Stimulated activated CD4-positive, alpha-beta T cell treated with anti-CD3 and anti-CD28 coated beads, Interleukin-15, amount 100 ng/mL, for 1 hour (primary cell): ENCODE measurements at regions not wholly inside any gene's neighbourhood (a gene's known extent, or its start where the extent isn't known, plus 50 kb on each side); places are given as distances from the start of the nearest gene placed in this dataset.

Experiments used
- DNase-seq, 2 donors: peaks; one replicate each; pipeline ENCODE4 v3.0.0-alpha.2; 2020; ENCODE audit warnings: low read depth in 1 of 2, low spot score in 1 of 2

- DNase-seq, result no peak
Observed at GRCh38 chr5:164561933-164562872, 1056.8 kb downstream of the MAT2B start.

- no peak for DNase-seq
Observed at GRCh38 chr5:164563370-164563769, 1058.0 kb downstream of the MAT2B start.

- DNase-seq, result no peak
Observed at GRCh38 chr5:164573397-164573796, 1068.0 kb downstream of the MAT2B start.

- no peak for DNase-seq
Observed at GRCh38 chr5:164577201-164577600, 1071.8 kb downstream of the MAT2B start.

DNA sequence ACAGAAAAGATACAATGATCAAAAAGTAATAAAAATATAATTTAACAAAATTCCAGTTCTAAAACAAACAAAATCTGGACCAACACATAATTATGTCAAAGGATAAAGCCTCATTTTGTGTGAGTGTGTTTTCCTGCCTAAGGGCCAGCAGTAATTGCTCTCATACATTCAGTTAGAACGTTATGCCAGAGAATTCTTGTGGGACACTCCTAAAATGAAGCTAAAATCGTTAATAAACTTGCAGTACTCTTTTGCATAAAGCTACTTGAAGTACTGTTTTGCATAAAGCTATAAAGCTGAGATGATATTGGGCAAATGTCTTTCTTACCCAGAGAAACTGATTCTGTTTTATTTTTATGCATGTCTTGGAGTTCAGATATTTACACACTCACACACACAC lies 1072.3 kb downstream of the MAT2B start:
- no peak for DNase-seq

GRCh38 chr5:164578401-164578800 lies 1073.0 kb downstream of the MAT2B start:
- DNase-seq, result no peak

- DNase-seq, result no peak
Observed at GRCh38 chr5:164578911-164579310, 1073.5 kb downstream of the MAT2B start.

GRCh38 chr5:164580155-164580554 lies 1074.7 kb downstream of the MAT2B start:
- DNase-seq, result no peak

DNA sequence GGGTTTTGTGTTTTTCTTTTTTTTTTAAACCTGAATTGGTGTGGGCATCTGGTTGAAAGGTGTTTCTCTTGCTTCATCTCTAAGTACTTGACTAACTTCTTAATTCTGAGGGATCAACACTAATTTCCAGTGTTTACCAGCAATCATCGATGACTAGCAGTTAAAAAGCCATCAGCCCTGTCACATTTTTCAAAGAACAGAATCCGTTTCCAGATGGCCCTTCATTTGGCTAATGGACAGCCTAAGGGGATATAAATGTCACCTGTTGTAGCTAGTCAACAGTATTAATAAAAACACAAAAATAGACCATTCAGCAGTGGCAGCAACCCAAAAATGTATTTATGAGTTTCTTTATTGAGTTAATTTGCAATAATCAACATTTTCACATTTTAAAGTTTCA lies 1076.5 kb downstream of the MAT2B start:
- no peak for DNase-seq

GRCh38 chr5:164593982-164594381 lies 1088.6 kb downstream of the MAT2B start:
- DNase-seq, result no peak

GRCh38 chr5:164597293-164597900 lies 1092.0 kb downstream of the MAT2B start:
- no peak for DNase-seq

DNA sequence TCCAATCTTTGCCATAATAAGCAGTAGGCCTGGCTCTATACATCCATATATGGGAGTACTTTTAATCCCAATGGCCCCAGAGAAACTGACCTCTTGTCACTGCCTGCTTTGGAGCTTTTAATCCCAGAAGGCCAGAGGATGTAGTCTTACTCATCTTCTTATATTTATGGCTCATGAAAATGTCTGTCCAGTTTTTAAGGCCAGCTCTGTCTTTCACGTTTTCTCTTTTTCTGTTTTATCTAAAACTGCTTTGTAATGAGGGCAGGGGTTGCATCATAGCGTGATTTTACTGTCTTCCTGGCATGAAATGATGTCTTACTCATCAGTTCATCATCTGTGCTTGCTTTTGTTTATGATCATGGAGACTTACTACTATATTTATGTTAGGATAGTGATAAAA lies 1094.9 kb downstream of the MAT2B start:
- no peak for DNase-seq

GRCh38 chr5:164600929-164601535 lies 1095.6 kb downstream of the MAT2B start:
- DNase-seq, result no peak

GRCh38 chr5:164608507-164608906 lies 1103.1 kb downstream of the MAT2B start:
- DNase-seq, result no peak

- no peak for DNase-seq
Observed at GRCh38 chr5:164610374-164610773, 1105.0 kb downstream of the MAT2B start.

- DNase-seq, result no peak
Observed at GRCh38 chr5:164614707-164615106, 1109.3 kb downstream of the MAT2B start.

DNA sequence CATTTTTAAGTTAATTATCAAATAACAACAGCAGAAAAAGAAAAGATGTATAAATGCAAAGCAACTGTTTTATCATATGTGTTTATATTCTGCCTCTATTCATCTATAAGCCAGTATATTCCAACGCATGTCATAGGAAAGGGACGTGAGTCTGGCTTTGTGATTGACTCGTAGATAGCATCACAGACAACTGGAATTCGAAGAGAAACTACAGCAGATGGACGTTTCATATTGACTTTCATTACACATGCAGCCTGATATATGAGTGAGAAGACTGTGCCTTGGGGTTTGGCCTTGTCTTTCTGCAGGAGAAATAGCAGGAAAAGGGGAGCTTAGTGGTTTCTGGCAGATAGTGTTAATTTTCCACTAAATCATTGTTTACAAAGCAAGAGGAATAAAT lies 1111.9 kb downstream of the MAT2B start:
- no peak for DNase-seq

DNA sequence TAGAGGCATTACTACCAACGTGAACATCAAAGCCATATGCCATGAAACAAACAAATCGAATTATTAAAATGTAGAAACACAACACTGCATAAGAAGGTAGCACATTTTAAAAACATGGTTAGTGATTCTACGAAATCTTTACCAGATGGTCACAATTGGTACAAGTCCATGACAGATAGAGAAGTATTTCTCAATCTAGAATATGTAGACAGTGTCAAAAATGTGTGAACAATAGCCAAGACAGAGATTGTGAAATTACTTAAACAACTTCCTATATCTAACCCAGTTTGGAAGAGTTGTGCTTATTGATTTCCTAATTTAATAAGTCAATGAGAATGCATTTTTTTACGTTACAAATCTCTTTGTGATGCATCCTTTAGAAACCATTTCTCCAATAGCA lies 1121.6 kb downstream of the MAT2B start:
- no peak for DNase-seq

- no peak for DNase-seq
Observed at GRCh38 chr5:164636456-164636855, 1131.0 kb downstream of the MAT2B start.

- no peak for DNase-seq
Observed at GRCh38 chr5:164637931-164638521, 1132.6 kb downstream of the MAT2B start.

GRCh38 chr5:164649266-164649665 lies 1143.8 kb downstream of the MAT2B start:
- no peak for DNase-seq

- DNase-seq, result no peak
Observed at GRCh38 chr5:164650427-164650826, 1145.0 kb downstream of the MAT2B start.
